Epithelial cell of esophagus (primary cell): ENCODE measurements at regions not wholly inside any gene's neighbourhood (a gene's known extent, or its start where the extent isn't known, plus 50 kb on each side); places are given as distances from the start of the nearest gene placed in this dataset.

Experiments used
- DNase-seq: peaks from one replicate; pipeline ENCODE4 v3.0.0; 2010; ENCODE audit warnings: low read depth
- H3K4me3 ChIP-seq: 2 replicates; pipeline ENCODE4 v1.5.1; 2011; ENCODE audit warnings: mild to moderate bottlenecking, low read length, control low read depth
- CTCF ChIP-seq: IDR thresholded peaks from 2 replicates; pipeline ENCODE4 v1.5.1; 2011; ENCODE audit warnings: low read depth, mild to moderate bottlenecking, low read length, control low read depth, inconsistent platforms; ENCODE audit not compliant: insufficient read depth; ENCODE audit errors: missing control alignments

GRCh38 chr5:92525131-92525530, 1055.9 kb downstream of the NR2F1-AS1 start:
- H3K4me3 ChIP-seq, result no peak overlapping the region
- TF ChIP-seq CTCF, result no peak
- no peak for DNase-seq

- H3K4me3 ChIP-seq, result no peak overlapping the region
- peak; percentile 3 for DNase-seq
- no peak for TF ChIP-seq CTCF
Observed at GRCh38 chr5:92519811-92520632, 1061.0 kb downstream of the NR2F1-AS1 start.

GRCh38 chr5:92518318-92518904, 1062.6 kb downstream of the NR2F1-AS1 start:
- TF ChIP-seq CTCF, result peak; percentile 86
- H3K4me3 ChIP-seq, result no peak overlapping the region
- peak; percentile 79 for DNase-seq

GRCh38 chr5:92514896-92515295, 1066.1 kb downstream of the NR2F1-AS1 start:
- no peak for TF ChIP-seq CTCF
- DNase-seq, result no peak
- H3K4me3 ChIP-seq, result no peak overlapping the region

GRCh38 chr5:92513067-92513466, 1068.0 kb downstream of the NR2F1-AS1 start:
- H3K4me3 ChIP-seq, result no peak overlapping the region
- peak; percentile 87 for DNase-seq
- TF ChIP-seq CTCF, result no peak

- H3K4me3 ChIP-seq, result no peak overlapping the region
- peak; percentile 39 for DNase-seq
- no peak for TF ChIP-seq CTCF
Observed at GRCh38 chr5:92508271-92508670, 1072.7 kb downstream of the NR2F1-AS1 start.
